ENCODE measurements at regions not wholly inside any gene's neighbourhood (a gene's known extent, or its start where the extent isn't known, plus 50 kb on each side); places are given as distances from the start of the nearest gene placed in this dataset.

GRCh38 chr2:18312818-18313217, 247.6 kb downstream of the RDH14 start:
- TF ChIP-seq CTCF (optimal IDR thresholded peaks at IDR 0.05 in 1 of 3, IDR thresholded peaks at IDR 0.05 in 1 of 3, conservative IDR thresholded peaks at IDR 0.05 in 1 of 3; ENCODE audit: extremely low read depth in 1 of 3, insufficient read depth in 2 of 3, low read length in 3 of 3) (no peak), EZH2 (IDR thresholded peaks at IDR 0.05; ENCODE audit: low read length) (no peak)

Data from keratinocyte (primary cell).